Heart left ventricle (tissue), 16 donors: ENCODE measurements at regions not wholly inside any gene's neighbourhood (a gene's known extent, or its start where the extent isn't known, plus 50 kb on each side); places are given as distances from the start of the nearest gene placed in this dataset.

ENCODE experiments used
- ATAC-seq, 4 donors: fragments of 200-7000 bp; cut with Tn5 transposase; one replicate each; pipeline ENCODE4 v1.9.1; 2020 to 2022; ENCODE audit warnings: moderate library complexity in 4 of 4, mild to moderate bottlenecking in 3 of 4, moderate number of reproducible peaks in 1 of 4
- DNase-seq, 5 donors: peaks; one replicate each; pipeline ENCODE4 v3.0.0-alpha.2; 2020
- H3K27ac ChIP-seq, 12 donors: fragments of 200-600 bp; sonication (generic) in 4 of 12; one replicate each; pipeline versions ENCODE4 v1.5.0 to v1.8.0; 2016 to 2022; ENCODE audit warnings: mild to moderate bottlenecking in 2 of 12
- H3K27me3 ChIP-seq, 9 donors: fragments of 200-600 bp; sonication (generic) in 2 of 9; one replicate each; pipeline versions ENCODE4 v1.5.1 to v1.8.0; 2016 to 2022; ENCODE audit warnings: mild to moderate bottlenecking in 3 of 9
- H3K36me3 ChIP-seq, 9 donors: fragments of 200-600 bp; sonication (generic) in 2 of 9; one replicate each; pipeline versions ENCODE4 v1.5.0 to v1.8.0; 2018 to 2022; ENCODE audit warnings: mild to moderate bottlenecking in 2 of 9
- H3K4me1 ChIP-seq, 12 donors: fragments of 200-600 bp; sonication (generic) in 4 of 12; one replicate each; pipeline versions ENCODE4 v1.5.0 to v1.8.0; 2016 to 2022; ENCODE audit warnings: mild to moderate bottlenecking in 3 of 12
- H3K4me3 ChIP-seq, 12 donors: fragments of 200-600 bp; sonication (generic) in 4 of 12; one replicate each; pipeline versions ENCODE4 v1.5.0 to v1.8.0; 2017 to 2022; ENCODE audit warnings: mild to moderate bottlenecking in 9 of 12, moderate library complexity in 4 of 12
- H3K9me3 ChIP-seq, 12 donors: fragments of 200-600 bp; sonication (generic) in 4 of 12; one replicate each; pipeline versions ENCODE4 v1.5.0 to v1.8.0; 2016 to 2022; ENCODE audit warnings: mild to moderate bottlenecking in 1 of 12
- POLR2A ChIP-seq, 2 donors: fragments of 450-650 bp; IDR thresholded peaks; one replicate each; pipeline ENCODE4 v1.6.1; 2017; ENCODE audit warnings: antibody characterized with exemption in 2 of 2, mild to moderate bottlenecking in 2 of 2, moderate library complexity in 2 of 2
- WGBS, 4 donors: extraction: QIAGEN DNeasy Blood & Tissue Kit in 2 of 4; methylation state at CpG; one replicate each; pipeline versions ENCODE4 v1.1.5 to v1.1.7; 2013 to 2018; 5-methylcytosine and 5-hydroxymethylcytosine counted together
- intact Hi-C, 10 donors: fragments of 100-400 bp; cut with DNase I; formaldehyde crosslinking; loops; one replicate each; pipeline versions ENCODE4 v1.11.1 to v1.14.2; 2022
- TF ChIP-seq, protein P1 (sequence below), 12 donors: fragments of 200-600 bp; sonication (generic) in 4 of 12; IDR thresholded peaks; one replicate each; pipeline versions ENCODE4 v1.5.0 to v1.8.0; 2018 to 2022; ENCODE audit warnings: antibody characterized with exemption in 12 of 12, mild to moderate bottlenecking in 5 of 12
- donor health status: ischemic (EF 13 %, LVEDD 7.1; RV severe dilation, severe dysfunction).
- donor health status: healthy with polysubstance abuse.
- donor health status: DM: no; HTN: yes; CAD: no.
- donor health status: DM: no; HTN: no; CAD: no.
- donor health status: ischemic (EF 25% LVEDD 6.9; RV normal size, moderate dysfunction).
- donor health status: ischemic (EF 25% LVEDD 5.7; RV mildly dilated, moderate dysfunction).
- donor health status: healthy.
- donor health status: DM: yes; HTN: yes; CAD: no.
- donor health status: ischemic (EF 35%, LVEDD 5.7; RV mildly dilated, moderate dysfunction).
- donor health status: nonischemic (EF 11% LVEDD 7.7; RV severe dilation, severe dysfunction).
- donor health status: DM: yes; HTN: yes; CAD: no.
- donor health status: PGD.
- donor health status: ischemic (EF 29% LVEDD 5.4; RV normal size, mild dysfunction).
- donor health status: nonischemic (EF 23%, LVEDD 6.1; RV moderate dilation, normal function).

- 88 to 95% (median 94%) methylated on average over 1 of the region's 1 CpG for WGBS, 4 donors
- Histone ChIP-seq H3K36me3 (no peaks in the 10 kb centered on the region), H3K9me3 (peaks cover 0 to 23% (median 0%) of the 10 kb centered on the region in 12 donors), H3K27me3 (no peaks in the 10 kb centered on the region), H3K4me1 (peaks cover 0 to 3% (median 0%) of the 10 kb centered on the region in 12 donors), H3K4me3 (no peak overlapping the region), H3K27ac (no peak overlapping the region)
- intact Hi-C loops, result loop anchor here in 1 of 10 donors (5.0 kb wide), 1 partner anchor 211 kb away; no protein-coding TSS in a partner anchor
- no peak for TF ChIP-seq POLR2A (IDR thresholded peaks at IDR 0.05)
- TF ChIP-seq, protein P1, sequence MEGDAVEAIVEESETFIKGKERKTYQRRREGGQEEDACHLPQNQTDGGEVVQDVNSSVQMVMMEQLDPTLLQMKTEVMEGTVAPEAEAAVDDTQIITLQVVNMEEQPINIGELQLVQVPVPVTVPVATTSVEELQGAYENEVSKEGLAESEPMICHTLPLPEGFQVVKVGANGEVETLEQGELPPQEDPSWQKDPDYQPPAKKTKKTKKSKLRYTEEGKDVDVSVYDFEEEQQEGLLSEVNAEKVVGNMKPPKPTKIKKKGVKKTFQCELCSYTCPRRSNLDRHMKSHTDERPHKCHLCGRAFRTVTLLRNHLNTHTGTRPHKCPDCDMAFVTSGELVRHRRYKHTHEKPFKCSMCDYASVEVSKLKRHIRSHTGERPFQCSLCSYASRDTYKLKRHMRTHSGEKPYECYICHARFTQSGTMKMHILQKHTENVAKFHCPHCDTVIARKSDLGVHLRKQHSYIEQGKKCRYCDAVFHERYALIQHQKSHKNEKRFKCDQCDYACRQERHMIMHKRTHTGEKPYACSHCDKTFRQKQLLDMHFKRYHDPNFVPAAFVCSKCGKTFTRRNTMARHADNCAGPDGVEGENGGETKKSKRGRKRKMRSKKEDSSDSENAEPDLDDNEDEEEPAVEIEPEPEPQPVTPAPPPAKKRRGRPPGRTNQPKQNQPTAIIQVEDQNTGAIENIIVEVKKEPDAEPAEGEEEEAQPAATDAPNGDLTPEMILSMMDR (IDR thresholded peaks at IDR 0.05), result no peak
- no peak for DNase-seq
- ATAC-seq, result no peak
These were observed 111.7 kb upstream of the ZEB2 start for GRCh38 chr2:144631636-144632035.

DNA sequence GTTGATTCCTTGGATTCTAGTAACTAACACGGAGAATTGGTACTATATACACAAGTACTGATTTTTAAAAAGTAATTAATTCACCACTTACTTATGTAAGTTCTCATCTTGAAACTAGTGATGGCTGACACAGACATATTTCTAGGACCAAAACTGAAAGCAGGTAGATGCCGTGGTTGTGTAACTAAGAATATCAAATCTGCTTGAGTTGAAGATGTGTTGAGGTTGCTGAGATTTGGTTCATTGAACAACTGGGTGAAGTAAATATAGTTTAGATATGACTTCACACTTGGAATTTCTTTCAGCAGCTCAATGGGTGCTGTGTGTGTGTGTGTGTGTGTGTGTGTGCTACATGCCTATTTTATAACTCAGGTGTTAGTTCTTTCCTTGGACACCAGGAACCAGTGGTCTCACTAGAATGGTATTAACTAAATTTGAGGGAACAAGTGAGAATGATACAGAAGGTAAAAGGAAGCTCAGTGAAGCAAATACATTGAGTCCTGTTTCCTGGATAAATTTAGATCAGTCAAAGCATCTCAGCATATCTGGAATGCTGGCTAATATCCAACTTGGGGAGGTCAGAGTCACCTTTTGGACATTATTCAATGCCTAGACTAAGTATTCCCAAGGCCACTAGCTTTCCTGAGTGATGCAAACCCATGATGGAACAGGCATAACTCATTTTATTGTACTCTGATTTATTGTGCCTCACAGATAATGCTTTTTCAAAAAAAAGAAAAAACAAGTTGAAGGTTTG is 110.7 kb upstream of the ZEB2 start:
- no peak overlapping the region for H3K27ac ChIP-seq
- peaks cover 0 to 14% (median 0%) of the 10 kb centered on the region in 12 donors for H3K9me3 ChIP-seq
- H3K4me1 ChIP-seq, result peaks cover 0 to 3% (median 0%) of the 10 kb centered on the region in 12 donors
- H3K4me3 ChIP-seq, result no peak overlapping the region
- ATAC-seq (no peak), DNase-seq (no peak)
- intact Hi-C loops, result loop anchor here in 1 of 10 donors (5.0 kb wide), 1 partner anchor 212 kb away; no protein-coding TSS in a partner anchor
- no peaks in the 10 kb centered on the region for H3K27me3 ChIP-seq
- H3K36me3 ChIP-seq, result no peaks in the 10 kb centered on the region
- TF ChIP-seq, protein P1 (IDR thresholded peaks at IDR 0.05), result no peak
- TF ChIP-seq POLR2A (IDR thresholded peaks at IDR 0.05), result no peak
- 57 to 64% (median 61%) methylated on average over 2 of the region's 2 CpGs for WGBS, 4 donors

GRCh38 chr2:144629935-144630334 is 110.0 kb upstream of the ZEB2 start:
- Histone ChIP-seq H3K36me3 (no peaks in the 10 kb centered on the region), H3K27ac (no peak overlapping the region), H3K4me3 (no peak overlapping the region), H3K27me3 (no peaks in the 10 kb centered on the region), H3K4me1 (peaks cover 0 to 3% (median 0%) of the 10 kb centered on the region in 12 donors), H3K9me3 (peaks cover 0 to 7% (median 0%) of the 10 kb centered on the region in 12 donors)
- ATAC-seq (peak in 1 of 4 donors; percentile 30), DNase-seq (no peak)
- intact Hi-C loops, result loop anchor here in 1 of 10 donors (5.0 kb wide), 1 partner anchor 212 kb away; no protein-coding TSS in a partner anchor
- TF ChIP-seq, protein P1 (IDR thresholded peaks at IDR 0.05), result no peak
- no peak for TF ChIP-seq POLR2A (IDR thresholded peaks at IDR 0.05)

DNA sequence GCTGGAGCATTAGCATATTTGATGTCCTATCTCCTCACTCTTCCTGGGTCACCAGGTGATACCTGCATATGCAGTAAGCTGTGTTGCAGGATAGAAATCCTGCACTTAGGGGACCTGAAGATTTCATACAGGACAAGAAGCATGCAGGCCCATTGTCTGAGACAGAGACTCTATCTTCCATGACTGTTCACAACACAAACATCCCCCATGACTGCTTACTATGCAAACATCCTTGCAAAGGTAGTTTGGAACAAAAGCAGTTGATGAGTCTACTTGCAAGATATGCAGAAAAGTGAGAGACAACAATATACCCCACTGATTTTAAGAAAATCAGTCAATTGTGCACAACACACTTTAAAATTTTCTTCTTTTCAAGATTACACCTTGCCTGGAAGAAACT is 108.6 kb upstream of the ZEB2 start:
- Histone ChIP-seq H3K27me3 (no peaks in the 10 kb centered on the region), H3K36me3 (no peaks in the 10 kb centered on the region), H3K27ac (no peak overlapping the region), H3K4me1 (peaks cover 0 to 3% (median 0%) of the 10 kb centered on the region in 12 donors), H3K9me3 (peaks cover 0 to 4% (median 0%) of the 10 kb centered on the region in 12 donors), H3K4me3 (no peak overlapping the region)
- intact Hi-C loops, result no loop called here
- ATAC-seq (no peak), DNase-seq (no peak)
- TF ChIP-seq, protein P1 (IDR thresholded peaks at IDR 0.05), result no peak
- TF ChIP-seq POLR2A (IDR thresholded peaks at IDR 0.05), result no peak
